Liver (tissue), 8 donors: ENCODE measurements at regions not wholly inside any gene's neighbourhood (a gene's known extent, or its start where the extent isn't known, plus 50 kb on each side); places are given as distances from the start of the nearest gene placed in this dataset.

Experiments used
- DNase-seq: peaks from one replicate; pipeline ENCODE4 v3.0.0-alpha.2; 2017; ENCODE audit warnings: low spot score
- H3K27ac ChIP-seq, 2 donors: one replicate each; pipeline ENCODE4 v1.7.0; 2013; ENCODE audit warnings: inconsistent platforms in 2 of 2, low read length in 2 of 2, control low read depth in 1 of 2, low read depth in 1 of 2, mild to moderate bottlenecking in 1 of 2
- H3K27me3 ChIP-seq, 4 donors: one replicate each; pipeline versions ENCODE4 v1.6.1 to v1.7.0; 2013; ENCODE audit warnings: low read length in 3 of 4, inconsistent platforms in 1 of 4, mild to moderate bottlenecking in 1 of 4, moderate library complexity in 1 of 4; ENCODE audit not compliant: control insufficient read depth in 4 of 4, insufficient read depth in 4 of 4
- H3K36me3 ChIP-seq, 4 donors: one replicate each; pipeline versions ENCODE4 v1.6.1 to v1.7.0; 2013; ENCODE audit warnings: low read length in 3 of 4, mild to moderate bottlenecking in 3 of 4, low read depth in 1 of 4, moderate library complexity in 1 of 4; ENCODE audit not compliant: control insufficient read depth in 4 of 4, insufficient read depth in 3 of 4
- H3K4me1 ChIP-seq, 4 donors: one replicate each; pipeline versions ENCODE4 v1.6.1 to v1.7.0; 2013; ENCODE audit warnings: low read length in 3 of 4, mild to moderate bottlenecking in 3 of 4, moderate library complexity in 1 of 4; ENCODE audit not compliant: control insufficient read depth in 4 of 4, insufficient read depth in 4 of 4
- H3K4me3 ChIP-seq, 3 donors: one replicate each; pipeline versions ENCODE4 v1.6.1 to v1.7.0; 2013; ENCODE audit warnings: low read length in 3 of 3, control low read depth in 1 of 3, low read depth in 1 of 3, mild to moderate bottlenecking in 1 of 3
- H3K9ac ChIP-seq, 2 donors: one replicate each; pipeline ENCODE4 v1.7.0; 2013; ENCODE audit warnings: low read length in 2 of 2, mild to moderate bottlenecking in 2 of 2, moderate library complexity in 2 of 2, control low read depth in 1 of 2, low read depth in 1 of 2
- H3K9me3 ChIP-seq, 4 donors: one replicate each; pipeline versions ENCODE4 v1.6.1 to v1.7.0; 2013; ENCODE audit warnings: low read length in 3 of 4; ENCODE audit not compliant: control insufficient read depth in 4 of 4
- EGR1 ChIP-seq, 2 donors: IDR thresholded peaks; 2 replicates each; pipeline ENCODE4 v1.6.1; 2016 to 2018; ENCODE audit warnings: antibody characterized with exemption in 2 of 2, low read depth in 2 of 2
- FOXA1 ChIP-seq: IDR thresholded peaks from 2 replicates; pipeline ENCODE4 v1.6.1; 2016; ENCODE audit warnings: antibody characterized with exemption
- FOXA2 ChIP-seq: IDR thresholded peaks from 2 replicates; pipeline ENCODE4 v1.6.1; 2016; ENCODE audit warnings: antibody characterized with exemption
- GABPA ChIP-seq, 2 donors: IDR thresholded peaks in 1 of 2; conservative IDR thresholded peaks in 1 of 2; 2 replicates each; pipeline ENCODE4 v1.6.1; 2016; ENCODE audit warnings: antibody characterized with exemption in 2 of 2, mild to moderate bottlenecking in 1 of 2, moderate library complexity in 1 of 2
- HNF4A ChIP-seq, 2 donors: conservative IDR thresholded peaks; 2 replicates each; pipeline ENCODE4 v1.6.1; 2016; ENCODE audit warnings: antibody characterized with exemption in 2 of 2, mild to moderate bottlenecking in 2 of 2
- HNF4G ChIP-seq: IDR thresholded peaks from 2 replicates; pipeline ENCODE4 v1.6.1; 2016; ENCODE audit warnings: antibody characterized with exemption
- JUND ChIP-seq, 2 donors: IDR thresholded peaks; 2 replicates each; pipeline ENCODE4 v1.6.1; 2016; ENCODE audit warnings: antibody characterized with exemption in 2 of 2
- NR2F2 ChIP-seq: IDR thresholded peaks from 2 replicates; pipeline ENCODE4 v1.6.1; 2016; ENCODE audit warnings: antibody characterized with exemption
- RAD21 ChIP-seq, 2 donors: IDR thresholded peaks; 2 replicates each; pipeline ENCODE4 v1.6.1; 2016; ENCODE audit warnings: antibody characterized with exemption in 2 of 2, mild to moderate bottlenecking in 2 of 2
- RXRA ChIP-seq, 2 donors: IDR thresholded peaks; 2 replicates each; pipeline ENCODE4 v1.6.1; 2017 to 2018; ENCODE audit warnings: antibody characterized with exemption in 2 of 2, mild to moderate bottlenecking in 1 of 2
- SP1 ChIP-seq: IDR thresholded peaks from 2 replicates; pipeline ENCODE4 v1.6.1; 2018; ENCODE audit warnings: antibody characterized with exemption, mild to moderate bottlenecking
- TAF1 ChIP-seq: conservative IDR thresholded peaks from 2 replicates; pipeline ENCODE4 v1.6.1; 2016; ENCODE audit warnings: antibody characterized with exemption, mild to moderate bottlenecking
- YY1 ChIP-seq: IDR thresholded peaks from 2 replicates; pipeline ENCODE4 v1.6.1; 2016; ENCODE audit warnings: antibody characterized with exemption, mild to moderate bottlenecking
- ZBTB33 ChIP-seq: IDR thresholded peaks from 2 replicates; pipeline ENCODE4 v1.6.1; 2016; ENCODE audit warnings: antibody characterized with exemption
- WGBS: extraction: QIAGEN DNeasy Blood & Tissue Kit; methylation state at CpG from one replicate; pipeline ENCODE4 v1.1.7; 2013; 5-methylcytosine and 5-hydroxymethylcytosine counted together
- TF ChIP-seq, protein P1 (sequence below): fragments of 150-350 bp; IDR thresholded peaks from 2 replicates; pipeline ENCODE4 v1.5.1; 2017; ENCODE audit warnings: improper control_type of control experiment, low read depth, low read length; ENCODE audit not compliant: missing input control
- TF ChIP-seq, protein P2 (sequence below): IDR thresholded peaks from 2 replicates; pipeline ENCODE4 v1.6.1; 2016; ENCODE audit warnings: antibody characterized with exemption, mild to moderate bottlenecking
- TF ChIP-seq, protein P3 (sequence below): IDR thresholded peaks from 2 replicates; pipeline ENCODE4 v1.6.1; 2016; ENCODE audit warnings: antibody characterized with exemption
- TF ChIP-seq, protein P4 (sequence below): IDR thresholded peaks from 2 replicates; pipeline ENCODE4 v1.6.1; 2016; ENCODE audit warnings: antibody characterized with exemption
- donor health status: healthy.
- donor health status: healthy.
- donor health status: healthy.
- donor health status: healthy.
- donor health status: healthy.

DNA sequence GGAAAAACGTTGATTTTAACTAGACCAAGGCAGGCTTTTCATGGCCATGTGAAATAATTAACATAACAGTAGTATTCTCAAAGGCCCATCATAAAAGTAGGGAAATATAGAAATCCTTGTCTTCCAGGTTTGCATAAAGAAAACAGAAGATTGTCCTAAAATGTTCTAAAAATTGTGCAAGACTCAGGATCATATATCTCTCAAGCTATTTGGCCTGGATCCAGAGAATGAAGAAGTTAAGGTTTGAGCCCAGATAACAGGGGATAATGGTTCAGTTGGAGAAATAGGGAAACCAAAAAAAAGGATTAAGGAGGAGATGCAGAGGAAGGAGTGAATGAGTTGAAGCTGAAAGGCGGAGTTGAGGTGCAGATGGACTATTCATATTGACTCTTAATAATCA lies 555.5 kb upstream of the NR5A2 start:
- H3K36me3 ChIP-seq: no peaks in the 10 kb centered on the region
- TF ChIP-seq, protein P1, sequence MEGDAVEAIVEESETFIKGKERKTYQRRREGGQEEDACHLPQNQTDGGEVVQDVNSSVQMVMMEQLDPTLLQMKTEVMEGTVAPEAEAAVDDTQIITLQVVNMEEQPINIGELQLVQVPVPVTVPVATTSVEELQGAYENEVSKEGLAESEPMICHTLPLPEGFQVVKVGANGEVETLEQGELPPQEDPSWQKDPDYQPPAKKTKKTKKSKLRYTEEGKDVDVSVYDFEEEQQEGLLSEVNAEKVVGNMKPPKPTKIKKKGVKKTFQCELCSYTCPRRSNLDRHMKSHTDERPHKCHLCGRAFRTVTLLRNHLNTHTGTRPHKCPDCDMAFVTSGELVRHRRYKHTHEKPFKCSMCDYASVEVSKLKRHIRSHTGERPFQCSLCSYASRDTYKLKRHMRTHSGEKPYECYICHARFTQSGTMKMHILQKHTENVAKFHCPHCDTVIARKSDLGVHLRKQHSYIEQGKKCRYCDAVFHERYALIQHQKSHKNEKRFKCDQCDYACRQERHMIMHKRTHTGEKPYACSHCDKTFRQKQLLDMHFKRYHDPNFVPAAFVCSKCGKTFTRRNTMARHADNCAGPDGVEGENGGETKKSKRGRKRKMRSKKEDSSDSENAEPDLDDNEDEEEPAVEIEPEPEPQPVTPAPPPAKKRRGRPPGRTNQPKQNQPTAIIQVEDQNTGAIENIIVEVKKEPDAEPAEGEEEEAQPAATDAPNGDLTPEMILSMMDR: no peak
- TF ChIP-seq, protein P2, sequence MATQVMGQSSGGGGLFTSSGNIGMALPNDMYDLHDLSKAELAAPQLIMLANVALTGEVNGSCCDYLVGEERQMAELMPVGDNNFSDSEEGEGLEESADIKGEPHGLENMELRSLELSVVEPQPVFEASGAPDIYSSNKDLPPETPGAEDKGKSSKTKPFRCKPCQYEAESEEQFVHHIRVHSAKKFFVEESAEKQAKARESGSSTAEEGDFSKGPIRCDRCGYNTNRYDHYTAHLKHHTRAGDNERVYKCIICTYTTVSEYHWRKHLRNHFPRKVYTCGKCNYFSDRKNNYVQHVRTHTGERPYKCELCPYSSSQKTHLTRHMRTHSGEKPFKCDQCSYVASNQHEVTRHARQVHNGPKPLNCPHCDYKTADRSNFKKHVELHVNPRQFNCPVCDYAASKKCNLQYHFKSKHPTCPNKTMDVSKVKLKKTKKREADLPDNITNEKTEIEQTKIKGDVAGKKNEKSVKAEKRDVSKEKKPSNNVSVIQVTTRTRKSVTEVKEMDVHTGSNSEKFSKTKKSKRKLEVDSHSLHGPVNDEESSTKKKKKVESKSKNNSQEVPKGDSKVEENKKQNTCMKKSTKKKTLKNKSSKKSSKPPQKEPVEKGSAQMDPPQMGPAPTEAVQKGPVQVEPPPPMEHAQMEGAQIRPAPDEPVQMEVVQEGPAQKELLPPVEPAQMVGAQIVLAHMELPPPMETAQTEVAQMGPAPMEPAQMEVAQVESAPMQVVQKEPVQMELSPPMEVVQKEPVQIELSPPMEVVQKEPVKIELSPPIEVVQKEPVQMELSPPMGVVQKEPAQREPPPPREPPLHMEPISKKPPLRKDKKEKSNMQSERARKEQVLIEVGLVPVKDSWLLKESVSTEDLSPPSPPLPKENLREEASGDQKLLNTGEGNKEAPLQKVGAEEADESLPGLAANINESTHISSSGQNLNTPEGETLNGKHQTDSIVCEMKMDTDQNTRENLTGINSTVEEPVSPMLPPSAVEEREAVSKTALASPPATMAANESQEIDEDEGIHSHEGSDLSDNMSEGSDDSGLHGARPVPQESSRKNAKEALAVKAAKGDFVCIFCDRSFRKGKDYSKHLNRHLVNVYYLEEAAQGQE: no peak
- TF ChIP-seq FOXA1: no peak
- no peak for TF ChIP-seq JUND (IDR thresholded peaks at IDR 0.05)
- TF ChIP-seq FOXA2: no peak
- no peak for TF ChIP-seq YY1
- no peak for TF ChIP-seq NR2F2
- no peak for TF ChIP-seq HNF4A (conservative IDR thresholded peaks at IDR 0.05)
- TF ChIP-seq SP1: no peak
- no peak for TF ChIP-seq HNF4G
- TF ChIP-seq, protein P3, sequence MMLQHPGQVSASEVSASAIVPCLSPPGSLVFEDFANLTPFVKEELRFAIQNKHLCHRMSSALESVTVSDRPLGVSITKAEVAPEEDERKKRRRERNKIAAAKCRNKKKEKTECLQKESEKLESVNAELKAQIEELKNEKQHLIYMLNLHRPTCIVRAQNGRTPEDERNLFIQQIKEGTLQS: no peak
- TF ChIP-seq EGR1 (IDR thresholded peaks at IDR 0.05; ENCODE audit: low read depth in 2 of 2): no peak
- no peak for TF ChIP-seq ZBTB33
- no peak for TF ChIP-seq TAF1
- TF ChIP-seq GABPA (IDR thresholded peaks at IDR 0.05 in 1 of 2, conservative IDR thresholded peaks at IDR 0.05 in 1 of 2): no peak
- H3K4me3 ChIP-seq: no peak overlapping the region
- H3K9me3 ChIP-seq: no peaks in the 10 kb centered on the region
- no peak overlapping the region for H3K27ac ChIP-seq
- H3K27me3 ChIP-seq: no peaks in the 10 kb centered on the region
- WGBS: 87% methylated on average over 2 of the region's 2 CpGs
- no peak for DNase-seq
- no peak overlapping the region for H3K9ac ChIP-seq
- no peaks in the 10 kb centered on the region for H3K4me1 ChIP-seq

DNA sequence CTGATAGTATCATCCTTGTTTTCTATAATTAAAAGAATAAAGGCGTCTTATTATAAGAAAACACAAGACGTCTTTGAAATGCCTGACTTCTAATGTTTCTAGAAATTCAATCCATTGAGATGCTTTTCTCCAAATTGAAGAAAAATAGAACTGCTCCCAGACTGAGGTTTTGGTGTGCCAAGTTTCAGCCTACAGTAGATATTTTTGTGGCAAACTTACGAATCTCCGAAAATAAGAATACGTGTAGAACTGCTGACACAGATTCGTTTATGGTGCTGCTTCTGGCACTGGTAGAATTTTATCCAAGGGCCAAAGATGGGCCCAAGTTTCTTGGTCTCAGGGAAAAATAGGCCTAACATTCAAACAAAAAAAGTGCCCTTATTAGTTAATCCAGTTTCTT lies 554.5 kb upstream of the NR5A2 start:
- H3K36me3 ChIP-seq: no peaks in the 10 kb centered on the region
- no peaks in the 10 kb centered on the region for H3K9me3 ChIP-seq
- 82% methylated on average over 6 of the region's 6 CpGs for WGBS
- no peak overlapping the region for H3K27ac ChIP-seq
- no peaks in the 10 kb centered on the region for H3K4me1 ChIP-seq
- H3K27me3 ChIP-seq: no peaks in the 10 kb centered on the region
- H3K9ac ChIP-seq: no peak overlapping the region
- no peak for DNase-seq
- H3K4me3 ChIP-seq: no peak overlapping the region
- TF ChIP-seq, protein P4, sequence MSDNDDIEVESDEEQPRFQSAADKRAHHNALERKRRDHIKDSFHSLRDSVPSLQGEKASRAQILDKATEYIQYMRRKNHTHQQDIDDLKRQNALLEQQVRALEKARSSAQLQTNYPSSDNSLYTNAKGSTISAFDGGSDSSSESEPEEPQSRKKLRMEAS: no peak
- TF ChIP-seq GABPA (IDR thresholded peaks at IDR 0.05 in 1 of 2, conservative IDR thresholded peaks at IDR 0.05 in 1 of 2): no peak
- no peak for TF ChIP-seq FOXA1
- TF ChIP-seq RAD21 (IDR thresholded peaks at IDR 0.05): no peak
- TF ChIP-seq, protein P2: no peak
- TF ChIP-seq, protein P3: no peak
- TF ChIP-seq EGR1 (IDR thresholded peaks at IDR 0.05; ENCODE audit: low read depth in 2 of 2): no peak
- no peak for TF ChIP-seq HNF4A (conservative IDR thresholded peaks at IDR 0.05)
- TF ChIP-seq YY1: no peak
- no peak for TF ChIP-seq RXRA (IDR thresholded peaks at IDR 0.05)
- TF ChIP-seq TAF1: no peak
- TF ChIP-seq SP1: no peak
- no peak for TF ChIP-seq NR2F2
- TF ChIP-seq JUND (IDR thresholded peaks at IDR 0.05): no peak
